Ectodermal cell (in vitro differentiated cells): ENCODE measurements at regions not wholly inside any gene's neighbourhood (a gene's known extent, or its start where the extent isn't known, plus 50 kb on each side); places are given as distances from the start of the nearest gene placed in this dataset.
"Not testable (repeated sequence)": the region's sequence is repeated elsewhere in the genome, so short reads cannot be mapped to it uniquely, and the experiment has no call there.

ENCODE experiments used
- H3K27ac ChIP-seq: 2 replicates; pipeline ENCODE4 v1.7.0; 2013; ENCODE audit warnings: mild to moderate bottlenecking, low read depth, low read length; ENCODE audit not compliant: insufficient read depth, poor library complexity, severe bottlenecking
- H3K27me3 ChIP-seq: 2 replicates; pipeline ENCODE4 v1.7.0; 2013; ENCODE audit warnings: mild to moderate bottlenecking, low read length; ENCODE audit not compliant: insufficient read depth, control insufficient read depth, poor library complexity, severe bottlenecking
- H3K36me3 ChIP-seq: one replicate; pipeline ENCODE4 v1.7.0; 2013; ENCODE audit warnings: low read length; ENCODE audit not compliant: control insufficient read depth, insufficient read depth
- H3K4me1 ChIP-seq: one replicate; pipeline ENCODE4 v1.7.0; 2013; ENCODE audit warnings: low read length; ENCODE audit not compliant: control insufficient read depth, insufficient read depth
- H3K4me3 ChIP-seq: 2 replicates; pipeline ENCODE4 v1.7.0; 2013; ENCODE audit warnings: low read depth, low read length, control low read depth; ENCODE audit not compliant: insufficient read depth
- H3K9me3 ChIP-seq: 2 replicates; pipeline ENCODE4 v1.7.0; 2013; ENCODE audit warnings: mild to moderate bottlenecking, low read length, moderate library complexity; ENCODE audit not compliant: control insufficient read depth
- WGBS, 2 experiments: methylation state at CpG; one replicate each; pipeline ENCODE4 v1.1.7; 2013; ENCODE audit warnings: missing lambda C conversion rate in 2 of 2; 5-methylcytosine and 5-hydroxymethylcytosine counted together

- WGBS, 2 experiments = 84 to 88% methylated on average over 3 of the region's 3 CpGs
- Histone ChIP-seq H3K9me3 (no peaks in the 10 kb centered on the region), H3K27ac (no peak overlapping the region), H3K36me3 (no peaks in the 10 kb centered on the region), H3K27me3 (no peaks in the 10 kb centered on the region), H3K4me1 (peaks cover 3% of the 10 kb centered on the region), H3K4me3 (no peak overlapping the region)
These were observed 264.3 kb upstream of the DNAJC19 start for GRCh38 chr3:181253796-181254195.

- H3K4me1 ChIP-seq = peaks cover 3% of the 10 kb centered on the region
- no peaks in the 10 kb centered on the region for H3K27me3 ChIP-seq
- H3K9me3 ChIP-seq = no peaks in the 10 kb centered on the region
- WGBS, 2 experiments = 76 to 80% methylated on average over 3 of the region's 3 CpGs
- H3K4me3 ChIP-seq = no peak overlapping the region
- H3K36me3 ChIP-seq = no peaks in the 10 kb centered on the region
- H3K27ac ChIP-seq = no peak overlapping the region
These were observed 263.1 kb upstream of the DNAJC19 start for GRCh38 chr3:181252631-181253030.

GRCh38 chr3:181250714-181251113 is 261.2 kb upstream of the DNAJC19 start:
- peaks cover 3% of the 10 kb centered on the region for H3K4me1 ChIP-seq

GRCh38 chr3:181239441-181239840 is 249.9 kb upstream of the DNAJC19 start:
- no peaks in the 10 kb centered on the region for H3K4me1 ChIP-seq
- no peaks in the 10 kb centered on the region for H3K27me3 ChIP-seq
- H3K9me3 ChIP-seq = no peaks in the 10 kb centered on the region
- H3K27ac ChIP-seq = no peak overlapping the region
- 87 to 90% methylated on average over 2 of the region's 2 CpGs for WGBS, 2 experiments
- no peaks in the 10 kb centered on the region for H3K36me3 ChIP-seq
- H3K4me3 ChIP-seq = no peak overlapping the region

More at GRCh38 chr3:181250714-181251113, 261.2 kb upstream of the DNAJC19 start:
- no peaks in the 10 kb centered on the region for H3K36me3 ChIP-seq
- no peaks in the 10 kb centered on the region for H3K27me3 ChIP-seq
- no peak overlapping the region for H3K4me3 ChIP-seq
- WGBS, 2 experiments = 79 to 89% methylated on average over 3 of the region's 3 CpGs
- H3K27ac ChIP-seq = no peak overlapping the region
- no peaks in the 10 kb centered on the region for H3K9me3 ChIP-seq

- no peaks in the 10 kb centered on the region for H3K9me3 ChIP-seq
- no peak overlapping the region for H3K4me3 ChIP-seq
- 92 to 94% methylated on average over 5 of the region's 5 CpGs for WGBS, 2 experiments
These were observed 240.7 kb upstream of the DNAJC19 start for GRCh38 chr3:181230258-181230657.

GRCh38 chr3:181213347-181213746 is 223.8 kb upstream of the DNAJC19 start:
- no peaks in the 10 kb centered on the region for H3K9me3 ChIP-seq
- 78 to 93% methylated on average over 2 of the region's 2 CpGs for WGBS, 2 experiments
- no peak overlapping the region for H3K4me3 ChIP-seq
- no peaks in the 10 kb centered on the region for H3K27me3 ChIP-seq
- H3K27ac ChIP-seq = no peak overlapping the region
- H3K4me1 ChIP-seq = no peaks in the 10 kb centered on the region
- H3K36me3 ChIP-seq = no peaks in the 10 kb centered on the region

More at GRCh38 chr3:181230258-181230657, 240.7 kb upstream of the DNAJC19 start:
- no peaks in the 10 kb centered on the region for H3K4me1 ChIP-seq
- H3K27me3 ChIP-seq = no peaks in the 10 kb centered on the region
- H3K27ac ChIP-seq = no peak overlapping the region
- no peaks in the 10 kb centered on the region for H3K36me3 ChIP-seq

GRCh38 chr3:181212271-181212670 is 222.7 kb upstream of the DNAJC19 start:
- Histone ChIP-seq H3K27ac (no peak overlapping the region), H3K36me3 (no peaks in the 10 kb centered on the region), H3K9me3 (no peaks in the 10 kb centered on the region), H3K27me3 (no peaks in the 10 kb centered on the region), H3K4me1 (no peaks in the 10 kb centered on the region), H3K4me3 (no peak overlapping the region)
- WGBS, 2 experiments = 100% methylated on average over 1 of the region's 1 CpG

GRCh38 chr3:181210275-181210674 is 220.7 kb upstream of the DNAJC19 start:
- Histone ChIP-seq H3K4me3 (no peak overlapping the region), H3K9me3 (no peaks in the 10 kb centered on the region), H3K36me3 (no peaks in the 10 kb centered on the region), H3K27me3 (no peaks in the 10 kb centered on the region), H3K4me1 (no peaks in the 10 kb centered on the region), H3K27ac (no peak overlapping the region)
- 40 to 50% methylated on average over 2 of the region's 2 CpGs for WGBS, 2 experiments

- no peaks in the 10 kb centered on the region for H3K27me3 ChIP-seq
- no peaks in the 10 kb centered on the region for H3K36me3 ChIP-seq
- no peaks in the 10 kb centered on the region for H3K9me3 ChIP-seq
- 92 to 100% methylated on average over 2 of the region's 2 CpGs for WGBS, 2 experiments
- no peaks in the 10 kb centered on the region for H3K4me1 ChIP-seq
- H3K27ac ChIP-seq = no peak overlapping the region
- H3K4me3 ChIP-seq = no peak overlapping the region
These were observed 200.0 kb upstream of the DNAJC19 start for GRCh38 chr3:181189556-181189955.

- Histone ChIP-seq H3K27me3 (no peaks in the 10 kb centered on the region), H3K9me3 (no peaks in the 10 kb centered on the region), H3K4me3 (no peak overlapping the region), H3K4me1 (no peaks in the 10 kb centered on the region), H3K36me3 (no peaks in the 10 kb centered on the region), H3K27ac (no peak overlapping the region)
- 96 to 98% methylated on average over 1 of the region's 1 CpG for WGBS, 2 experiments
These were observed 194.2 kb upstream of the DNAJC19 start for GRCh38 chr3:181183764-181184163.

GRCh38 chr3:181183057-181183456 is 193.5 kb upstream of the DNAJC19 start:
- not testable (repeated sequence) for H3K4me1 ChIP-seq, H3K9me3 ChIP-seq, H3K36me3 ChIP-seq, H3K27me3 ChIP-seq, H3K27ac ChIP-seq, H3K4me3 ChIP-seq
- 89 to 92% methylated on average over 22 of the region's 22 CpGs for WGBS, 2 experiments
